ENCODE measurements at regions not wholly inside any gene's neighbourhood (a gene's known extent, or its start where the extent isn't known, plus 50 kb on each side); places are given as distances from the start of the nearest gene placed in this dataset.
A peak's percentile ranks its signal among the peaks of the same experiment; 100 is the strongest.
"Not testable (repeated sequence)": the region's sequence is repeated elsewhere in the genome, so short reads cannot be mapped to it uniquely, and the experiment has no call there.

- DNase-seq (ENCODE audit: extremely low spot score): no peak
Measured at GRCh38 chrX:989959-990510, 222.4 kb downstream of the CRLF2 start.

GRCh38 chrX:988530-988929, 223.9 kb downstream of the CRLF2 start:
- H3K27me3 ChIP-seq; H3K36me3 ChIP-seq; H3K4me1 ChIP-seq; DNase-seq (ENCODE audit: extremely low spot score); intact Hi-C loops (cut with DNase I); H3K4me3 ChIP-seq; H3K27ac ChIP-seq (replicated peaks in 1 of 4): not testable (repeated sequence)
- WGBS: 80% methylated on average over 6 of the region's 6 CpGs
- peaks cover 0 to 18% (median 11%) of the 10 kb centered on the region in 4 donors for H3K9me3 ChIP-seq

More at GRCh38 chrX:989959-990510, 222.4 kb downstream of the CRLF2 start:
- Histone ChIP-seq H3K27ac (replicated peaks in 1 of 4) (peak overlapping the region in 2 of 4 donors; percentile 38 to 64), H3K4me1 (peaks cover 0 to 5% (median 0%) of the 10 kb centered on the region in 4 donors), H3K36me3 (no peaks in the 10 kb centered on the region), H3K27me3 (no peaks in the 10 kb centered on the region), H3K4me3 (peak overlapping the region in 3 of 4 donors; percentile 3 to 49 (median 43)), H3K9me3 (peaks cover 0 to 23% (median 10%) of the 10 kb centered on the region in 4 donors)
- TF ChIP-seq POLR2AphosphoS5 (IDR thresholded peaks at IDR 0.05) (peak; percentile 52 to 65), EP300 (IDR thresholded peaks at IDR 0.05) (no peak)
- WGBS: 21% methylated on average over 24 of the region's 25 CpGs
- intact Hi-C loops (cut with DNase I): loop anchor here (5.0 kb wide), 1 partner anchor 1332 kb away; no protein-coding TSS in a partner anchor

- 9% methylated on average over 19 of the region's 20 CpGs for WGBS
- no peak overlapping the region for H3K4me3 ChIP-seq
- peaks cover 0 to 47% (median 7%) of the 10 kb centered on the region in 4 donors for H3K27me3 ChIP-seq
- H3K27ac ChIP-seq (replicated peaks in 1 of 4): no peak overlapping the region
- no peak for TF ChIP-seq CTCF (IDR thresholded peaks at IDR 0.05)
- no peak for TF ChIP-seq POLR2AphosphoS5 (IDR thresholded peaks at IDR 0.05)
- TF ChIP-seq EP300 (IDR thresholded peaks at IDR 0.05): no peak
- TF ChIP-seq POLR2A (IDR thresholded peaks at IDR 0.05; ENCODE audit: low read depth): no peak
- intact Hi-C loops (cut with DNase I): no loop called here
- H3K4me1 ChIP-seq: no peaks in the 10 kb centered on the region
- H3K36me3 ChIP-seq: no peaks in the 10 kb centered on the region
- peaks cover 0 to 12% (median 4%) of the 10 kb centered on the region in 4 donors for H3K9me3 ChIP-seq
- DNase-seq (ENCODE audit: extremely low spot score): no peak
Measured at GRCh38 chrX:981791-982626, 230.4 kb downstream of the CRLF2 start.

- 43% methylated on average over 7 of the region's 7 CpGs for WGBS
Measured at GRCh38 chrX:980587-981235, 231.7 kb downstream of the CRLF2 start.

GRCh38 chrX:979127-979526, 233.3 kb downstream of the CRLF2 start:
- H3K36me3 ChIP-seq; H3K27ac ChIP-seq (replicated peaks in 1 of 4); H3K4me1 ChIP-seq; H3K4me3 ChIP-seq; DNase-seq (ENCODE audit: extremely low spot score); intact Hi-C loops (cut with DNase I): not testable (repeated sequence)
- Histone ChIP-seq H3K27me3 (peaks cover 0 to 47% (median 7%) of the 10 kb centered on the region in 4 donors), H3K9me3 (peaks cover 0 to 17% (median 6%) of the 10 kb centered on the region in 4 donors)
- 96% methylated on average over 18 of the region's 18 CpGs for WGBS

More at GRCh38 chrX:980587-981235, 231.7 kb downstream of the CRLF2 start:
- no peak overlapping the region for H3K4me3 ChIP-seq
- peaks cover 0 to 47% (median 7%) of the 10 kb centered on the region in 4 donors for H3K27me3 ChIP-seq
- DNase-seq (ENCODE audit: extremely low spot score): no peak
- intact Hi-C loops (cut with DNase I): no loop called here
- no peak overlapping the region for H3K27ac ChIP-seq (replicated peaks in 1 of 4)
- TF ChIP-seq CTCF (IDR thresholded peaks at IDR 0.05) (no peak), EP300 (IDR thresholded peaks at IDR 0.05) (no peak), POLR2AphosphoS5 (IDR thresholded peaks at IDR 0.05) (no peak), POLR2A (IDR thresholded peaks at IDR 0.05; ENCODE audit: low read depth) (no peak)
- peaks cover 0 to 20% (median 7%) of the 10 kb centered on the region in 4 donors for H3K9me3 ChIP-seq
- H3K4me1 ChIP-seq: no peaks in the 10 kb centered on the region
- H3K36me3 ChIP-seq: no peaks in the 10 kb centered on the region

Data from esophagus muscularis mucosa (tissue), 4 donors.